HG02870 (cell line): ENCODE measurements at regions not wholly inside any gene's neighbourhood (a gene's known extent, or its start where the extent isn't known, plus 50 kb on each side); places are given as distances from the start of the nearest gene placed in this dataset.

Experiments
- ATAC-seq: cut with Tn5 transposase; IDR thresholded peaks from one replicate; pipeline ENCODE4 v1.9.1; 2021; ENCODE audit warnings: mild to moderate bottlenecking, moderate library complexity; ENCODE audit not compliant: unreplicated experiment

- ATAC-seq: no peak
Observed at GRCh38 chr17:69761767-69762321, 313.2 kb upstream of the KCNJ16 start.

GRCh38 chr17:69762359-69762758 is 312.7 kb upstream of the KCNJ16 start:
- ATAC-seq: no peak

GRCh38 chr17:69762766-69763165 is 312.3 kb upstream of the KCNJ16 start:
- ATAC-seq: no peak

GRCh38 chr17:69763503-69763902 is 311.5 kb upstream of the KCNJ16 start:
- no peak for ATAC-seq

DNA sequence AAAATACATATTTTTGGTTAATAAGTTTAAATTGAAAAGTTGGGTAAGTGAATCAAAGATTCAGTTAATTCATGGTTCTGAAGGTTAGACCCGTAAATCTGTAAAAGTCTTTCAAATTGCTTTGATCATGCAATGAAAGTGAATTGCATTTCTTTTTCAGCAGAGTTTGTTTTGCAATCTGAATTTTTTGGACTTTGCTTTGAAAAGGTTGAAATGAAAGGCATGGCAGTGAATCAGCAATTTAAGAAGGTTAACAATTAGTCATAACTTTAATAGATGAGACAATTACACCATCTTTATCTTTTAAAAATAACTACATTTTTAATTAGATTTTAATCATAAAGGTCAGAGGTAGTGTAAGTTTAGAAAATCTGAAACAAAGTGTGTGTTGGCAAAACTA is 310.9 kb upstream of the KCNJ16 start:
- ATAC-seq: no peak

GRCh38 chr17:69769050-69769449 is 306.0 kb upstream of the KCNJ16 start:
- peak; percentile 69 for ATAC-seq

DNA sequence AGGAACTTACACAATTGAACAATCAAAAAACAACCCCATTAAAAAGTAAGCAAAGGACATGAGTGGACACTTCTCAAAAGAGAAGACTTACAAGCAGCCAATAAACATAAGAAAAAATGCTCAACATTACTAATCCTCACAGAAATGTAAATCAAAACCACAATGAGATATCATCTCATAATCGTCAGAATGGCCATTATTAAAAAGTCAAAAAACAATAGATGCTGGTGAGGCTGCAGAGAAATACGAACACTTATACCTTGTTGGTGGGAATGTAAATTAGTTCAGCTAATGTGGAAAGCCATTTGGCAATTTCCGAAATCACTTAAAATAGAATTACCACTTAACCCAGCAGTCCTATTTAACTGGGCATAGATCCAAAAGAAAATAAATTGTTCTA is 301.9 kb upstream of the KCNJ16 start:
- ATAC-seq: no peak

DNA sequence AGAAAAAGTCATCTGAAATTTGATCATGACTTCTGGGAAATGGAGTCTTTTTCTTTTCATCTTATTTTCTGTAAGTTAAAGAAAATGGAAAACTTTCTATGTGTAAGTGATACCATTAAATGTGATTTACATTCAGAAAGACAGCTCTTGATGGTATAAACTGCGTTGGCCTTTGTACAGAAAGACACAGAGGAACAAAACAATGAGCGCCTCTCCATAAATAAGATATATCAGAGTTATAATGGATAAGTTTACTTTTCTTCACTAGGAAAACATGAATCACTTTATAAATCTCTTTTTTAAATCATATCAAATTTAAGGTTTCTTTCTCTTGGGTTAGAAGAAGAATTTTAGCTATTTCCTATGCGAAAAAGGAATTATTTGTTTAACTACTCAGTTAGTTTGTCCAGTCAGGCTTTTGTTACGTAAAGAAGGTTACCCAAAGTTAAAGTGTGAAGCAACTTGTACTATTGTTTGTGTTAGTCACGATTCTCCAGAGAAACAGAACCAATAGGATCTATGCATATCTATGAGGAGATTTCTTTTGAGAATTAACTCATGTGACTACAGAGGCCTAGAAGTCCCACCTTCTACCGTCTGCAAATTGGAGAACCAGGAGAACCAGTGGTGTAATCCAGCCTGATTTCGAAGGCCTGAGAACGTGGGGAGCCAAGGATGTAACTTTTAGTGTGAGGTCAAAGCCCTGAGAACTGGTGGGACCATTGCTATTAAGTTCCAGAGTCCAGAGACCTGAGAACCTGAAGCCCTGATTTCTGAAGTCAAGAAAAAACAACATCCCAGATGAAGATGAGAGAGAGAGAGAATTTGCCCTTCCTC is 295.4 kb upstream of the KCNJ16 start:
- ATAC-seq: no peak

GRCh38 chr17:69783865-69784264 is 291.2 kb upstream of the KCNJ16 start:
- ATAC-seq: no peak

DNA sequence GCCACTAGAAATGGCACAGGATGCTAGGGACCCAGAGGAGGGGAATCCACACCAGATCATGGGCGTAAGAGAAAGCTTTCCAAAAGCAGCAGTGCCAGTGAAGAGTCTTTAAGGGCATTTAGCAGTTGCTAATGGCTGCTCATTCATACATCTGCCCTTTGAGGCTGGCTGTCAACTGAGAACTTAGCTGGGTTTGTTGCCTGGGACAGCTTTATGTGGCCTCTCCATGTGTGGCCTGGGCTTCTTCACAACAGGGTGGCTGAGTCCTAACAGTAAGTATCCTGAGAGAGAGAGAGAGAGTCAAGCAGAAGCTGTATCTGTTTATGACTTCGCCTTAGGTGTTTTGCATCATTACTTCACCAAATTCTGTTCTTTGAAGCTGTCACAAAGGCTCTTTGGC is 286.1 kb upstream of the KCNJ16 start:
- ATAC-seq: no peak

- ATAC-seq: no peak
Observed at GRCh38 chr17:69796078-69796477, 278.9 kb upstream of the KCNJ16 start.

- ATAC-seq: no peak
Observed at GRCh38 chr17:69800870-69801269, 274.2 kb upstream of the KCNJ16 start.

- no peak for ATAC-seq
Observed at GRCh38 chr17:69801368-69801767, 273.7 kb upstream of the KCNJ16 start.

DNA sequence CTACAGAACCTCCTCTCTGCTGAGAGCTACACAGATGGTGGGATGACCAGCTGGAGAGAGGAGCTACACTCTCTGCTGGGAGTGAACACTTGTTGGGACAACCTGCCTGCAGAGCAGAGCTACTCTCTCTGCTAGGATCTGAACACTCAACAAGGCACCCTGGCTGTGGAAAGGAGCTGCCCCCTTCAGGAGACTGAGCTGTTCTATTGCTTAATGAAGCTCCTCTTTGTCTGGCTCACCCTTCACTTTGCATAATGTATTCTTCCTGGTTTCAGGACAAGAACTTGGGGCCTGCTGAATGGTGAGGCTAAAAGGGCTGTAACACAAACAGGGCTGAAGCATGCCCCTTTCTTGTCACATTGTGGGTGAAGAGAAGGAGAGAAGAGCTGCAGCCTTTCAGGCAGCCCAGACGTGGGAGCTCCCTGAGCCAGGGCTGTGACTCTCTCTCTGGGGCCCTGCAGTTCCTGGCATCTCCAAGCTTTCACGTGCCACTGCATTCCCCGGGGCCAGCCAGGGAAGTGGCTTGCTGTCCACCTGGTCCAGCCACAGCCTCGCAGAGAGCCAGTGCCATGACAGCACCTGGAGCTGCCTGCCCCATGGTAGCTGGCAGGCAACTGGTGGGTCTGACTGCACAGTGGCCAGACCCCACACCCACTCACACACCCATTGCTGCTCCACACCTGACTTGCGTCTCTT is 272.8 kb upstream of the KCNJ16 start:
- no peak for ATAC-seq

DNA sequence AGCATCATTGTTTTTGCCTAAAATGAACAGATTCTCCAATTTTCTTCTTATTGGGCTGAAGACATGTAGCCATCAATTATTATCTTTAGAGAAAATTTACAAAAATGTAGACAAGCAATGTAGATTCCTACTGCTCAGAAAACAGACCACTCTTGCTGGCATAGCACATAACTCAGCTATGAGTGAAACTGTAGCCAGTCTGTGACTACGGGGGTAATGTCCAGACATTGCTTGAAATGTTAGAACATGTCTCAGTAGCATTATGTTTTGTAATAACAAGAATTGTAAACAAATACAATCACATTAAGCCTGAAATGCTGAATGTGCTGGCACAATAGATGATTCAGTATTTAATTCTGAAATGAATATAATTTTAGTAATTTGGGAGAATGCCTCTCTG is 265.7 kb upstream of the KCNJ16 start:
- ATAC-seq: no peak

- ATAC-seq: no peak
Observed at GRCh38 chr17:69810326-69810965, 264.6 kb upstream of the KCNJ16 start.

GRCh38 chr17:69812240-69812837 is 262.7 kb upstream of the KCNJ16 start:
- no peak for ATAC-seq

DNA sequence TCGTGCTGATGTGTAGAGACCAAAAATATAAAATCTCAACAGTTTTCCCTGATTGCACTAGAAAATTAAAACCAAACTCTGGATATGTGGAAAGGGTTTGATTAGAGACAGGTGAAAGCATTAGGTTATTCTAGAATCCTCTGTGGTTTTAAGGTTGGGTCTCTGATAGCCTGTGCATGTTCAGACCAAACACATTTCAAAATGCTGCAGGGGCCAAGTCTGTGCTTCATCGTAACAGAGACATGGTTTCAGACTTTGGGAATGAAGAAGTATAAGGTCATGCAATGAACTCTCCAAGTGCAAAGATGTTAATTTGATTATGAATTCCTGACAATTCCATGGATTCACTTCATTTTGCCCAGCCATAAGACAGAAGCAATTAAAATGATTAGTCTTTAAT is 261.0 kb upstream of the KCNJ16 start:
- ATAC-seq: no peak

GRCh38 chr17:69815406-69815805 is 259.6 kb upstream of the KCNJ16 start:
- ATAC-seq: no peak

DNA sequence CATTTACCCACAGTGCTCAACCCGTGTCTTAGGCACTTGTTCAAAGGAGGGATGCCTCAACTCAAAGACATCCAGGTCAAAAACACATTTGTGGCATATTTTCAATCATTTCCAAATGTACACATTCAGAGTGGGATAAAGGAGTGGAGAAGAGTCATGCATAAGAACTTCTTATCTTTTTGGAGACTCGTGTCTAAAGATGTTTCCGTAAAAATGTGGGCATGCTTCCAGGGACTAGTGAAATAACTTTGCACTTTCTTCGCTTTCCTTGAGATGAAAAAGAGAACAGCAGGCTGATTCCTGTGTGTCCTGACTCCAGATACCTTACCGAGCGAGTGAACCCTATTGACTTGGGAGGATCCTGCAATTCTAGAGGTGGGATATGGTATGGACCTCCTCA is 256.6 kb upstream of the KCNJ16 start:
- no peak for ATAC-seq
